Superior temporal gyrus (tissue), 1 donor: ENCODE measurements at regions not wholly inside any gene's neighbourhood (a gene's known extent, or its start where the extent isn't known, plus 50 kb on each side); places are given as distances from the start of the nearest gene placed in this dataset.
A peak's percentile ranks its signal among the peaks of the same experiment; 100 is the strongest.

Source experiments
- DNase-seq: peaks from one replicate; pipeline ENCODE4 v3.0.0-alpha.2; 2016; ENCODE audit errors: extremely low spot score

- no peak for DNase-seq
Measured at GRCh38 chr17:33640629-33641028, 347.5 kb upstream of the ASIC2 start.

- no peak for DNase-seq
Measured at GRCh38 chr17:33642002-33642401, 348.9 kb upstream of the ASIC2 start.

- peak; percentile 67 for DNase-seq
Measured at GRCh38 chr17:33647956-33648355, 354.9 kb upstream of the ASIC2 start.

GRCh38 chr17:33650304-33650703, 357.2 kb upstream of the ASIC2 start:
- DNase-seq, result no peak

GRCh38 chr17:33651686-33652085, 358.6 kb upstream of the ASIC2 start:
- DNase-seq, result no peak

GRCh38 chr17:33652731-33653398, 359.8 kb upstream of the ASIC2 start:
- DNase-seq, result no peak

- no peak for DNase-seq
Measured at GRCh38 chr17:33653399-33653788, 360.3 kb upstream of the ASIC2 start.

- no peak for DNase-seq
Measured at GRCh38 chr17:33657181-33657580, 364.1 kb upstream of the ASIC2 start.

- no peak for DNase-seq
Measured at GRCh38 chr17:33661975-33662374, 368.9 kb upstream of the ASIC2 start.

GRCh38 chr17:33664116-33664840, 371.2 kb upstream of the ASIC2 start:
- no peak for DNase-seq

GRCh38 chr17:33667052-33667509, 374.0 kb upstream of the ASIC2 start:
- no peak for DNase-seq

GRCh38 chr17:33667671-33668070, 374.6 kb upstream of the ASIC2 start:
- DNase-seq, result no peak

GRCh38 chr17:33668516-33668915, 375.4 kb upstream of the ASIC2 start:
- no peak for DNase-seq

- DNase-seq, result no peak
Measured at GRCh38 chr17:33671491-33671890, 378.4 kb upstream of the ASIC2 start.

GRCh38 chr17:33674685-33675084, 381.6 kb upstream of the ASIC2 start:
- DNase-seq, result peak; percentile 85

GRCh38 chr17:33676444-33676843, 383.3 kb upstream of the ASIC2 start:
- DNase-seq, result no peak

- no peak for DNase-seq
Measured at GRCh38 chr17:33679595-33679994, 386.5 kb upstream of the ASIC2 start.

- no peak for DNase-seq
Measured at GRCh38 chr17:33680472-33680871, 387.4 kb upstream of the ASIC2 start.

GRCh38 chr17:33682599-33682998, 389.5 kb upstream of the ASIC2 start:
- DNase-seq, result no peak

- no peak for DNase-seq
Measured at GRCh38 chr17:33684735-33685134, 391.6 kb upstream of the ASIC2 start.

- no peak for DNase-seq
Measured at GRCh38 chr17:33686171-33686570, 393.1 kb upstream of the ASIC2 start.

GRCh38 chr17:33687831-33688230, 394.7 kb upstream of the ASIC2 start:
- no peak for DNase-seq

- DNase-seq, result no peak
Measured at GRCh38 chr17:33688771-33689170, 395.7 kb upstream of the ASIC2 start.
